SK-N-SH (cell line): ENCODE measurements at regions not wholly inside any gene's neighbourhood (a gene's known extent, or its start where the extent isn't known, plus 50 kb on each side); places are given as distances from the start of the nearest gene placed in this dataset.

Experiments used
- CTCF ChIA-PET: fragments of 300-600, 350-600 bp; formaldehyde crosslinking; extraction: SDS; loops from one replicate; lab custom pipeline; 2021; lab: Yijun Ruan, JAX
- POLR2A ChIA-PET: fragments of 350-600 bp; sonication (Branson Sonifier 250); formaldehyde crosslinking; extraction: SDS; loops from one replicate; lab custom pipeline; 2020; ENCODE audit warnings: antibody characterized with exemption, inconsistent platforms; lab: Yijun Ruan, JAX
- DNase-seq: peaks from one replicate; pipeline ENCODE4 v3.0.0; 2012
- H2AFZ ChIP-seq: fragments of 200-600 bp; sonication (generic); 2 replicates; pipeline ENCODE4 v1.8.1; 2016; ENCODE audit warnings: antibody characterized with exemption, mild to moderate bottlenecking, low read depth
- H3F3A ChIP-seq: fragments of 200-600 bp; sonication (generic); replicated peaks from 2 replicates; pipeline ENCODE3; 2016; ENCODE audit warnings: antibody characterized with exemption, mild to moderate bottlenecking; ENCODE audit not compliant: insufficient read depth
- H3K27ac ChIP-seq, 2 experiments: fragments of 200-500 bp in 1 of 2; fragments of 200-600 bp in 1 of 2; sonication (Bioruptor generic) in 1 of 2; sonication (generic), shearing (Covaris generic) in 1 of 2; 2 replicates each; pipeline versions ENCODE4 v1.5.1 to v1.6.1; 2014 to 2016; ENCODE audit warnings: low read depth in 2 of 2, inconsistent platforms in 1 of 2, low read length in 1 of 2, mild to moderate bottlenecking in 1 of 2, mixed read lengths in 1 of 2
- H3K27me3 ChIP-seq: fragments of 200-600 bp; sonication (generic), shearing (Covaris generic); 2 replicates; pipeline ENCODE4 v1.6.1; 2016; ENCODE audit warnings: mixed run types; ENCODE audit not compliant: insufficient read depth
- H3K36me3 ChIP-seq, 2 experiments: fragments of 200-500 bp in 1 of 2; fragments of 200-600 bp in 1 of 2; sonication (Bioruptor generic) in 1 of 2; sonication (generic) in 1 of 2; replicated peaks in 1 of 2; 2 replicates each; pipeline versions ENCODE3 to v1.5.1; 2014 to 2016; ENCODE audit warnings: low read length in 1 of 2, mild to moderate bottlenecking in 1 of 2; ENCODE audit not compliant: insufficient read depth in 2 of 2, control insufficient read depth in 1 of 2
- H3K4me1 ChIP-seq, 2 experiments: fragments of 200-500 bp in 1 of 2; fragments of 200-600 bp in 1 of 2; sonication (Bioruptor generic) in 1 of 2; sonication (generic), shearing (Covaris generic) in 1 of 2; 2 replicates each; pipeline versions ENCODE4 v1.5.1 to v1.6.1; 2014 to 2016; ENCODE audit warnings: low read depth in 1 of 2, low read length in 1 of 2, mixed run types in 1 of 2; ENCODE audit not compliant: insufficient read depth in 2 of 2, control insufficient read depth in 1 of 2
- H3K4me2 ChIP-seq: fragments of 200-600 bp; sonication (generic), shearing (Covaris generic); 2 replicates; pipeline ENCODE4 v1.6.1; 2017; ENCODE audit warnings: mixed run types
- H3K4me3 ChIP-seq, 2 experiments: fragments of 200-500 bp in 1 of 2; fragments of 200-600 bp in 1 of 2; sonication (Bioruptor generic) in 1 of 2; sonication (generic), shearing (Covaris generic) in 1 of 2; 2 replicates each; pipeline versions ENCODE4 v1.5.1 to v1.8.1; 2014 to 2016; ENCODE audit warnings: low read depth in 2 of 2, inconsistent platforms in 1 of 2, low read length in 1 of 2, mild to moderate bottlenecking in 1 of 2, mixed read lengths in 1 of 2, moderate library complexity in 1 of 2
- H3K79me2 ChIP-seq: fragments of 200-600 bp; sonication (generic); 2 replicates; pipeline ENCODE4 v1.8.1; 2017; ENCODE audit warnings: mild to moderate bottlenecking; ENCODE audit not compliant: insufficient read depth
- H3K9ac ChIP-seq: fragments of 200-600 bp; sonication (generic); 2 replicates; pipeline ENCODE4 v1.6.1; 2017; ENCODE audit warnings: mixed run types
- H3K9me2 ChIP-seq: fragments of 200-600 bp; sonication (generic); 2 replicates; pipeline ENCODE4 v1.6.1; 2017; ENCODE audit warnings: mixed run types
- H3K9me3 ChIP-seq: fragments of 200-600 bp; sonication (generic); 2 replicates; pipeline ENCODE4 v1.6.1; 2017; ENCODE audit warnings: mixed run types, mild to moderate bottlenecking, moderate library complexity
- H4K20me1 ChIP-seq: fragments of 200-600 bp; sonication (generic); 2 replicates; pipeline ENCODE4 v1.6.1; 2017; ENCODE audit warnings: mild to moderate bottlenecking, mixed run types; ENCODE audit not compliant: insufficient read depth
- CHD2 ChIP-seq: fragments of 150-350 bp; IDR thresholded peaks from 2 replicates; pipeline ENCODE4 v1.6.1; 2018; ENCODE audit warnings: low read length; ENCODE audit not compliant: partially characterized antibody
- ELF1 ChIP-seq: IDR thresholded peaks from 2 replicates; pipeline ENCODE4 v1.4.0; 2012
- EZH2phosphoT487 ChIP-seq: fragments of 200-600 bp; sonication (generic); IDR thresholded peaks from 2 replicates; pipeline ENCODE4 v1.6.1; 2017; ENCODE audit warnings: low read depth, mixed run types, mild to moderate bottlenecking, antibody characterized with exemption, moderate library complexity, borderline replicate concordance
- FOXJ3 ChIP-seq: sonication (generic); formaldehyde crosslinking; IDR thresholded peaks from 2 replicates; pipeline ENCODE4 v1.5.1; 2020; ENCODE audit warnings: mild to moderate bottlenecking, missing genetic modification reagents
- FOXM1 ChIP-seq: IDR thresholded peaks from 2 replicates; pipeline ENCODE4 v1.4.0; 2012; ENCODE audit warnings: low read depth, mild to moderate bottlenecking
- GABPA ChIP-seq: IDR thresholded peaks from 2 replicates; pipeline ENCODE4 v1.4.0; 2012; ENCODE audit warnings: low read depth, mild to moderate bottlenecking
- JUND ChIP-seq: IDR thresholded peaks from 2 replicates; pipeline ENCODE4 v1.4.0; 2012
- MEF2A ChIP-seq: IDR thresholded peaks from 2 replicates; pipeline ENCODE4 v1.4.0; 2012; ENCODE audit warnings: low read depth, borderline replicate concordance
- MXI1 ChIP-seq: IDR thresholded peaks from 2 replicates; pipeline ENCODE4 v1.6.1; 2012; ENCODE audit warnings: mild to moderate bottlenecking, low read depth, low read length, improper control_type of control experiment
- NRF1 ChIP-seq: IDR thresholded peaks from 2 replicates; pipeline ENCODE4 v1.6.1; 2012; ENCODE audit warnings: low read depth, mild to moderate bottlenecking, low read length
- RAD21 ChIP-seq: IDR thresholded peaks from 2 replicates; pipeline ENCODE4 v1.6.1; 2012; ENCODE audit warnings: mild to moderate bottlenecking, low read length
- RCOR1 ChIP-seq: fragments of 150-350 bp; IDR thresholded peaks from 2 replicates; pipeline ENCODE4 v1.6.1; 2017; ENCODE audit warnings: antibody characterized with exemption, low read length
- RFX5 ChIP-seq: IDR thresholded peaks from 2 replicates; pipeline ENCODE4 v1.6.1; 2012; ENCODE audit warnings: mild to moderate bottlenecking, improper control_type of control experiment, low read length
- RXRA ChIP-seq: IDR thresholded peaks from 2 replicates; pipeline ENCODE4 v1.4.0; 2012; ENCODE audit warnings: low read depth, mild to moderate bottlenecking, borderline replicate concordance
- TEAD4 ChIP-seq: IDR thresholded peaks from 2 replicates; pipeline ENCODE4 v1.4.0; 2012; ENCODE audit warnings: mild to moderate bottlenecking, borderline replicate concordance; ENCODE audit not compliant: insufficient read depth
- YY1 ChIP-seq: IDR thresholded peaks from 2 replicates; pipeline ENCODE4 v1.4.0; 2012; ENCODE audit warnings: low read depth, mild to moderate bottlenecking
- WGBS: methylation state at CpG from one replicate; pipeline ENCODE4 v1.1.6; 2017; ENCODE audit warnings: low lambda C conversion rate; 5-methylcytosine and 5-hydroxymethylcytosine counted together
- TF ChIP-seq, protein P1 (sequence below): IDR thresholded peaks from 2 replicates; pipeline ENCODE4 v1.4.0; 2012; ENCODE audit warnings: low read depth
- TF ChIP-seq, protein P2 (sequence below): IDR thresholded peaks from 2 replicates; pipeline ENCODE4; 2012
- TF ChIP-seq, protein P3 (sequence below): IDR thresholded peaks from 2 replicates; pipeline ENCODE4 v1.6.1; 2012; ENCODE audit warnings: mild to moderate bottlenecking, low read depth, low read length, moderate library complexity
- TF ChIP-seq, protein P4 (sequence below): IDR thresholded peaks from 2 replicates; pipeline ENCODE4 v1.4.0; 2012; ENCODE audit warnings: low read depth, borderline replicate concordance
- TF ChIP-seq, protein P5 (sequence below): fragments of 200-600 bp; sonication (generic); IDR thresholded peaks from 2 replicates; pipeline ENCODE4 v1.6.1; 2017; ENCODE audit warnings: antibody characterized with exemption, mild to moderate bottlenecking, moderate library complexity

DNA sequence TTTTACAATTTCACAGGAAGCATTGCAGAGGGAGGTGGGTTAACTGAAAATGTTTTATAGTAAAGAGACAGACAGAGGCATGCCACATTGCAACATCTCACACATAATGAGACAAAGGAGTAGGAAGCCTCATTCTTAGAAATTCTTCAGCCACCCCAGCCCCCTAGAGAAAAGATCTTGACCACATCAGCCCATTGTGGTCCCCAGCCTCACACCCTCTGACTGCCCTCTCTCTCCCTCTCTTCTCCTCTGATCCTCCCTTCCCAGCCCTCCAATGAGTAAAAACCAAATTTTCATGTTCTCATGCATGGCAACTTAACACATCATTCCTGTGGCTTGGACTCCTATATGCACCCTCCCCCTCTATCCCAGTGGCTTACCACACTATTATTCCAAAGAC lies 174.1 kb downstream of the UACA start:
- Histone ChIP-seq H3K4me2 (no peak overlapping the region), H3K36me3 (no peaks in the 10 kb centered on the region), H3K27ac (no peak overlapping the region), H2AFZ (no peak overlapping the region), H3K9ac (no peak overlapping the region), H3K4me3 (no peak overlapping the region), H3K9me2 (no peaks in the 10 kb centered on the region), H3K9me3 (peaks cover 10% of the 10 kb centered on the region; the same call in 1 of the 2 replicates)
- CTCF ChIA-PET, result interaction anchor here (1.0 kb wide), 1 partner anchor 27 kb away, joined by 3 read pairs; no protein-coding TSS in a partner anchor
- TF ChIP-seq FOXM1 (no peak), ELF1 (no peak), TEAD4 (no peak), GABPA (no peak), RCOR1 (no peak), RFX5 (no peak), MXI1 (no peak), CHD2 (no peak), EZH2phosphoT487 (no peak), NRF1 (no peak)
- TF ChIP-seq, protein P1, sequence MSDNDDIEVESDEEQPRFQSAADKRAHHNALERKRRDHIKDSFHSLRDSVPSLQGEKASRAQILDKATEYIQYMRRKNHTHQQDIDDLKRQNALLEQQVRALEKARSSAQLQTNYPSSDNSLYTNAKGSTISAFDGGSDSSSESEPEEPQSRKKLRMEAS, result no peak
- TF ChIP-seq, protein P2, sequence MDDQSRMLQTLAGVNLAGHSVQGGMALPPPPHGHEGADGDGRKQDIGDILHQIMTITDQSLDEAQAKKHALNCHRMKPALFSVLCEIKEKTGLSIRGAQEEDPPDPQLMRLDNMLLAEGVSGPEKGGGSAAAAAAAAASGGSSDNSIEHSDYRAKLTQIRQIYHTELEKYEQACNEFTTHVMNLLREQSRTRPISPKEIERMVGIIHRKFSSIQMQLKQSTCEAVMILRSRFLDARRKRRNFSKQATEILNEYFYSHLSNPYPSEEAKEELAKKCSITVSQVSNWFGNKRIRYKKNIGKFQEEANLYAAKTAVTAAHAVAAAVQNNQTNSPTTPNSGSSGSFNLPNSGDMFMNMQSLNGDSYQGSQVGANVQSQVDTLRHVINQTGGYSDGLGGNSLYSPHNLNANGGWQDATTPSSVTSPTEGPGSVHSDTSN, result no peak
- TF ChIP-seq, all 33 proteins: peak for 0
- no peaks in the 10 kb centered on the region; a peak in 1 of 4 replicates for H3K4me1 ChIP-seq
- POLR2A ChIA-PET, result no interaction called here
- no peaks in the 10 kb centered on the region for H4K20me1 ChIP-seq
- no peaks in the 10 kb centered on the region for H3K79me2 ChIP-seq
- H3K27me3 ChIP-seq, result no peaks in the 10 kb centered on the region
- H3F3A ChIP-seq, result no peaks in the 10 kb centered on the region
- DNase-seq, result no peak

DNA sequence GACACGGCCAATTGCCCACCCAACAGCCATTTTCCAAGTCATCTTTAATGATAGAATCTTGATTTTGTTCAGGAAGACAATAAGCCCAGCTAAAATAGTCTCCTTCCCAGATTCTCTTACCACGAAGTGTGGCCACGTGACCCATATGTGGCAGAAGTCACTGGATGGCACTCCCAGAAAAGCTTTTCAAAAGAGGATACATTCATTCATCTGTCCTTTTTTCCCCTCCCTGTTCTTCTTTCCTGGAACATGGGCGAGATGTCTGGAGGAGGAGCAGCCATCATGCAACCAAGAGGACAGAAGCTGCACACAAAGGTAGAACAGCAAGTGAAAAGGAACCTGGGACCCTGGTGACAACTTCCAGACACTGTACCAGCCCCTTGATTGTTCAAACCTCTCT lies 174.7 kb downstream of the UACA start:
- H3K36me3 ChIP-seq, result no peaks in the 10 kb centered on the region
- TF ChIP-seq EZH2phosphoT487 (no peak), RXRA (no peak), MXI1 (no peak), YY1 (no peak), FOXJ3 (no peak), FOXM1 (no peak), MEF2A (no peak), JUND (no peak), RAD21 (no peak), CHD2 (no peak)
- TF ChIP-seq, protein P3, sequence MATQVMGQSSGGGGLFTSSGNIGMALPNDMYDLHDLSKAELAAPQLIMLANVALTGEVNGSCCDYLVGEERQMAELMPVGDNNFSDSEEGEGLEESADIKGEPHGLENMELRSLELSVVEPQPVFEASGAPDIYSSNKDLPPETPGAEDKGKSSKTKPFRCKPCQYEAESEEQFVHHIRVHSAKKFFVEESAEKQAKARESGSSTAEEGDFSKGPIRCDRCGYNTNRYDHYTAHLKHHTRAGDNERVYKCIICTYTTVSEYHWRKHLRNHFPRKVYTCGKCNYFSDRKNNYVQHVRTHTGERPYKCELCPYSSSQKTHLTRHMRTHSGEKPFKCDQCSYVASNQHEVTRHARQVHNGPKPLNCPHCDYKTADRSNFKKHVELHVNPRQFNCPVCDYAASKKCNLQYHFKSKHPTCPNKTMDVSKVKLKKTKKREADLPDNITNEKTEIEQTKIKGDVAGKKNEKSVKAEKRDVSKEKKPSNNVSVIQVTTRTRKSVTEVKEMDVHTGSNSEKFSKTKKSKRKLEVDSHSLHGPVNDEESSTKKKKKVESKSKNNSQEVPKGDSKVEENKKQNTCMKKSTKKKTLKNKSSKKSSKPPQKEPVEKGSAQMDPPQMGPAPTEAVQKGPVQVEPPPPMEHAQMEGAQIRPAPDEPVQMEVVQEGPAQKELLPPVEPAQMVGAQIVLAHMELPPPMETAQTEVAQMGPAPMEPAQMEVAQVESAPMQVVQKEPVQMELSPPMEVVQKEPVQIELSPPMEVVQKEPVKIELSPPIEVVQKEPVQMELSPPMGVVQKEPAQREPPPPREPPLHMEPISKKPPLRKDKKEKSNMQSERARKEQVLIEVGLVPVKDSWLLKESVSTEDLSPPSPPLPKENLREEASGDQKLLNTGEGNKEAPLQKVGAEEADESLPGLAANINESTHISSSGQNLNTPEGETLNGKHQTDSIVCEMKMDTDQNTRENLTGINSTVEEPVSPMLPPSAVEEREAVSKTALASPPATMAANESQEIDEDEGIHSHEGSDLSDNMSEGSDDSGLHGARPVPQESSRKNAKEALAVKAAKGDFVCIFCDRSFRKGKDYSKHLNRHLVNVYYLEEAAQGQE, result no peak
- TF ChIP-seq, protein P4, sequence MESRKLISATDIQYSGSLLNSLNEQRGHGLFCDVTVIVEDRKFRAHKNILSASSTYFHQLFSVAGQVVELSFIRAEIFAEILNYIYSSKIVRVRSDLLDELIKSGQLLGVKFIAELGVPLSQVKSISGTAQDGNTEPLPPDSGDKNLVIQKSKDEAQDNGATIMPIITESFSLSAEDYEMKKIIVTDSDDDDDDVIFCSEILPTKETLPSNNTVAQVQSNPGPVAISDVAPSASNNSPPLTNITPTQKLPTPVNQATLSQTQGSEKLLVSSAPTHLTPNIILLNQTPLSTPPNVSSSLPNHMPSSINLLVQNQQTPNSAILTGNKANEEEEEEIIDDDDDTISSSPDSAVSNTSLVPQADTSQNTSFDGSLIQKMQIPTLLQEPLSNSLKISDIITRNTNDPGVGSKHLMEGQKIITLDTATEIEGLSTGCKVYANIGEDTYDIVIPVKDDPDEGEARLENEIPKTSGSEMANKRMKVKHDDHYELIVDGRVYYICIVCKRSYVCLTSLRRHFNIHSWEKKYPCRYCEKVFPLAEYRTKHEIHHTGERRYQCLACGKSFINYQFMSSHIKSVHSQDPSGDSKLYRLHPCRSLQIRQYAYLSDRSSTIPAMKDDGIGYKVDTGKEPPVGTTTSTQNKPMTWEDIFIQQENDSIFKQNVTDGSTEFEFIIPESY, result no peak
- TF ChIP-seq, protein P5, sequence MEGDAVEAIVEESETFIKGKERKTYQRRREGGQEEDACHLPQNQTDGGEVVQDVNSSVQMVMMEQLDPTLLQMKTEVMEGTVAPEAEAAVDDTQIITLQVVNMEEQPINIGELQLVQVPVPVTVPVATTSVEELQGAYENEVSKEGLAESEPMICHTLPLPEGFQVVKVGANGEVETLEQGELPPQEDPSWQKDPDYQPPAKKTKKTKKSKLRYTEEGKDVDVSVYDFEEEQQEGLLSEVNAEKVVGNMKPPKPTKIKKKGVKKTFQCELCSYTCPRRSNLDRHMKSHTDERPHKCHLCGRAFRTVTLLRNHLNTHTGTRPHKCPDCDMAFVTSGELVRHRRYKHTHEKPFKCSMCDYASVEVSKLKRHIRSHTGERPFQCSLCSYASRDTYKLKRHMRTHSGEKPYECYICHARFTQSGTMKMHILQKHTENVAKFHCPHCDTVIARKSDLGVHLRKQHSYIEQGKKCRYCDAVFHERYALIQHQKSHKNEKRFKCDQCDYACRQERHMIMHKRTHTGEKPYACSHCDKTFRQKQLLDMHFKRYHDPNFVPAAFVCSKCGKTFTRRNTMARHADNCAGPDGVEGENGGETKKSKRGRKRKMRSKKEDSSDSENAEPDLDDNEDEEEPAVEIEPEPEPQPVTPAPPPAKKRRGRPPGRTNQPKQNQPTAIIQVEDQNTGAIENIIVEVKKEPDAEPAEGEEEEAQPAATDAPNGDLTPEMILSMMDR, result no peak
- TF ChIP-seq, all 33 proteins: peak for 0
- H3K4me1 ChIP-seq, result no peaks in the 10 kb centered on the region; a peak in 1 of 4 replicates
- no peak overlapping the region for H2AFZ ChIP-seq
- no peaks in the 10 kb centered on the region for H4K20me1 ChIP-seq
- H3F3A ChIP-seq, result no peaks in the 10 kb centered on the region
- H3K27me3 ChIP-seq, result no peaks in the 10 kb centered on the region
- ChIA-PET POLR2A (no interaction called here), CTCF (interaction anchor here (1.0 kb wide), 1 partner anchor 28 kb away, joined by 3 read pairs; no protein-coding TSS in a partner anchor)
- no peaks in the 10 kb centered on the region for H3K9me2 ChIP-seq
- H3K79me2 ChIP-seq, result no peaks in the 10 kb centered on the region
- 64% methylated on average over 4 of the region's 4 CpGs for WGBS
- no peak overlapping the region for H3K27ac ChIP-seq
- H3K9ac ChIP-seq, result no peak overlapping the region
- no peak for DNase-seq
- H3K4me2 ChIP-seq, result no peak overlapping the region
- H3K9me3 ChIP-seq, result peaks cover 4% of the 10 kb centered on the region; the same call in 1 of the 2 replicates
- no peak overlapping the region for H3K4me3 ChIP-seq
